ENCODE measurements at regions not wholly inside any gene's neighbourhood (a gene's known extent, or its start where the extent isn't known, plus 50 kb on each side); places are given as distances from the start of the nearest gene placed in this dataset.

DNA sequence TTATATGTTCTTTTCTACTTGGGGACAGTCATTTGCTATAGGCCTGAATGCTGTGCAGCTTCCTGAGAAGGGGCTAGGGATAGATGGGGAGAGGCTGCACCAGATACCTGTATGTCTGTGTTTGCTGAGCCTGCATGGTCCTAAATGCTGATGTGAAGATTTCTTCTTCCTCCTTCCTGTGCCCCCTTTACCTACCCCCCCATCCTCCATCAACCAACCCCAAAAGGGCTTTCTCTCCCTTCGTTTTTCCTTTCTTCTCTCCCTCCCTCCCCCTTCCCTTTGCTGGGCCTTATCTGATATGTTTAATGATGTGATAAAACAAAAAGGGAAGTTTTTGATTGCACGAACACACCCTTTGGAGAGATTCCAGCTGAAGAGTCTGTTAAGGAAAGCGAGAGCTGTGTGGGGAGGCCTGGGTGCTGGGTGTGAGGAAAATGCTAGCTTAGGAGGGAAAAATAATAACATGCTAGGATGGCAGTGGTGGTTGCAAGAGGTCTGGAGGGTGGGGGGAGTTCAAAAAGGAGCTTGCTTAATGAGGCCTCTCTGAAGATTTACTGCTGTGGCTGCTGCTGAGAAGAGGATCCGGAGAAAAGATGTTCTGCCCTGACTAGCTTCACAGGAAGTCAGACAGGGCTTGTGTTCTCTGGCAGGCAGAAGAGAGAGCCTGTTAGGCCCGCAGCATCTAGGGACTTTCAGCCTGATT, 101.8 kb downstream of the SAMD9 start:
- no peak for DNase-seq (ENCODE audit: low spot score)

DNA sequence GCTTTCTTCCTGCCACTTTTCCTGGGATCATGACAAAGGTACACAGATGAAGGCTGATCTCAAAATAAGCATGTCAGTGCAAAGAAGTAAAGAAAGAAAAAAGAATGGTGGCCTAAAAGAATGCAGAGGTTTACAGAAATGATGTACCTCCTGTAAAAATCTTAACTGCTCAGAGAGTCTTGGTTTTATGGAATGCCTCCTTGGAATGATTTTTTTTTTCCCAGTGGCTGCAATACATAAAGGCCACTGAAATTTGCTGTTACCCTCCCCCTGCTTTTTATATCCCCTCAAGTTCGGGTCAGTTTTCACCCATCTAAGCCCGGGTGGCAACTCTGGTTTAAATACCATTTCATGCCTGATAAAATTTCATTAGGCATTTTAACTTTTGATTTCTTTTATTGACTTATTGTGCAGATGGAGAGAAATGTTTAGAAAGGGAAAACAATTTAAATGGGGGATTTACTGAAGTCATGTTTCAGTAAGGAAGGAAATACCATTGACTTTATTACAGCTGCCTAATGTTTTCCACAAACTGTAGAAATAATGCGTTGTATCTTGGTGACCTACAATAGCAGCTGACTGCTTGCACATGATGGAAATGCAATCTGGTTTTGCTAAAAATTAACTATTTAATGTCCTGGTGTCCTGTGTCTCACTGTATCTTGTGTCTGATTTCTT, 102.5 kb downstream of the SAMD9 start:
- DNase-seq (ENCODE audit: low spot score): no peak

DNA sequence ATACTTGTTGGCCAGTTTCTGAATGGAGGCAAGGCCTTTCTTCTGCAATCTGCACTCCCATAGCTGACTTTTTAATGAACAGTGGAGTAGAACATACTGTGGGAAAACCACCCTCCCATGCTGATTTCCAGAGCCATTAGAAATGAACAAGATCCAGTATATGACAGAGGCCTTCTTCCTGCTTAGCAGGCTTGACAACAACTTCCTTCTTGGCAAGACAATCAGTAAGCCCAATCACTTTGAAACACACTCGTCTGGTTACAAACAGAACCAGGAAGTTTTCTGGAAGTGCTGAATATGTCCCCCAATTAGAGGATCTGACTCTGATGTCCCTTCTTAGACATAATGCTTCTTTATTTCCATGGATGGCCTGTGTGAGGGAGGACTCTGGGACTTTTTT, 103.4 kb downstream of the SAMD9 start:
- DNase-seq (ENCODE audit: low spot score): no peak

DNA sequence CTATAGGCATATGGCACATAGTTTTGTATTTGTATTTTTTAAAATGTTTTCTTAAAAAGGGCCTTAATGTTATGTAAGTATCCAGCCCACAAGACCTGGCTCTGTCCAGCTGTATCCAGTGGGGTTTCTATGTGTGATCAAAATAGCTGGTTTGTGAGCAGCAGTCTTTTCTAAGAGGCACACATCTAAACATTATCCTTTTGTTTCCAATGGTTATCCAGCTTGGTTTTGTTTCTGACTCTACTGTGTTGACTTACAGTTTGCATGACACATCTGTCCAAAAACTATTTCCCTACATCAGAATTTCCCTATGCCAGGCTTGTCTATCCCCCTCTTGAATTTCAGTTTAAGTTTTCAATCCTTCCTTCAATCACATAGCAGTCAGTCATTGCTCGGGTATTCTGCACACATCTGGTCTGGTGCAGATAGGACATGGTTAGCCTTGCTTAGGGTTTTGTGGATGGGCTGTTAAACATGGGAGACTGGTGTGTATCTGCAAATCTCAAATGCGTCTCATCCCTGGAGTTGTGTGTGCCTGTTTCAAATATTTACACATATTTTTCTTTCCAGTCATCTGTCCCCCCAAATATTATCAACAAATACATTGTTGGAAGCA, 104.2 kb downstream of the SAMD9 start:
- DNase-seq (ENCODE audit: low spot score): no peak

DNA sequence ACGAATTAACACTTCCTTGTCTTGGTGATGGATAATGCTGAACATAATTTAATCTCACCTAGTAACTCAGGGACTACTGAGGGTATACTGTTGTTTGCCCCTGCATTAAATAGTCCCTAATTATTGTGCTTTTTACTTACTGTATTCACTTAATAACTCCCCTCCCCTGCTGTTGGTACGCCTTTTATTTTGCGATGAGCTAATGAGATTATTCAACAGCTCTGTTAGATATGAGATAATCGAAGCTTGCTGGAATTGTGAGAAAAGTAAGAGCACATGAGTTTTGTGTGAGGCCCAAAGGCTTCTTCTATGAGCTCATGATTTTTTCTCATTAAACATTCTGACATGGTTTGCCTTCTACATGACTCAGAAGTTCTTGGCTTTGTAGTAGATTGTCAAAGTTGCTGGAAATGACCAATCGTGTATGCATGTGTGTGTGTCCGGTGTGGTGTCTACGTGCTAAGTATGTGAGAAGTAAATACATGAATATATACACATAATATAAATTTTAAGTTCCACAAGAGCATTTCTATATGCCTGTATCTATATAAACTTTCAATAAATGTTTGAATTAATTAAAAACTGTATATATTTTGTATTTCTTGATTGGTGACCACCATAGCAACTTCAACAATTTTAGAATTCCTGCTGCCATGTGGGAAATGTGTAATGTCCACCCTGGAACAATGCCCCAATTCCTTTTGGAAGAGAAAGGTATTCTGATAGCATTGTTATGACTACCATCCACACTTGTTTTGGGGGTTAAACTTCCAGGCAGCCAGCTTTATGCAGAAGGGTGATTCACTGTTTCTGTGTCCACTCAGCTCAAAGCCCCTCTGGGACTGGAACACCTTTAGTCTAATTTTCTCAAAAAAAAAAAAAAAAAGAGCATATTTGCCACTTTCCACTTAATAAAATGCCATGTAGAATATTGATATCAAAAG, 106.2 kb downstream of the SAMD9 start:
- DNase-seq (ENCODE audit: low spot score): no peak

DNA sequence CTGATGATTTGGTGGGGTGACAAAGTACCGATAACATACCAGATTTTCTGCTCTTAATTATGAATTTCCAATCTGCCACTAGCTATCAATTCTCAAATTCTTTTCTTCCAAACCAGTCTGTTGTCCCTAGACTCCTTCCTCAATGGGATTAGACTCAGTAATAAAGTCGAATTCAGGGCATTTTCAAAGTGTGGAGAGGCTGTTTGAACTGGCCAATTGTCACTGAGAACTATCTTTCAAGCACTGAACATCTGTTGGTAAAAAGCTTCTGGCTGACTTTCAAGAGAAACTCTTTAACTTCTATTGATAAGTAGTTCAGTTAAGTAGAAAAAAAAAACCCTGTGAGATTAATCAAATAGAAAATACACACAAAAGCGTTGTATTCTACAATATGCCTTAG, 108.9 kb downstream of the SAMD9 start:
- no peak for DNase-seq (ENCODE audit: low spot score)

DNA sequence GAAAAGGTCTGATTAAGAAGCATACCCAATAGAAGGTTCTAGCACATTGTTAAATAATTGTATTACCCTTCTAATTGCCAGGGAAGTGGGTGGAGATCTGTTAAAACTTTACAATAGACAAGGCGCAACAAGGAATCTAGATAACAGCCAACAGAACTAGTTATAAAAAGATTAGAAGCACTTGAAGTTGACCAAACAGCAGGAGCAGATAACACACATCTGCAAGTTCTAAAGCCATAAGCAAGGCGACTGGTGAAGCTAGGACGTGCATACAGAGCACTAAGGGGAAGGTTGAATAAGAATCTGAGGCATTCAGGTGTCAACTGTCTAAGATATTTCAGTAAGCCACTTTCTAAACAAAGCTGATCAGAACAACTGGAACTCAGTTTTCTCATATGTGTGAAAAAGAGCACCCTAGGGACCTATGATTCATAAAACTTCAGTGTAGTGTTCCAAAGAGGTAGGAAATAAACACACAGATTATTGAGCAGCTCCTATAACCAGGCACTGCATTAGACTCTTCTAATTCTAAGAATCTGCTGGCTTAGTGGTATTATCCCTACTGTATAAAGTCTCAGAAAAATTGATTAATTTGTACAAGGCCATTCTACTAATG, 111.2 kb downstream of the SAMD9 start:
- no peak for DNase-seq (ENCODE audit: low spot score)

DNA sequence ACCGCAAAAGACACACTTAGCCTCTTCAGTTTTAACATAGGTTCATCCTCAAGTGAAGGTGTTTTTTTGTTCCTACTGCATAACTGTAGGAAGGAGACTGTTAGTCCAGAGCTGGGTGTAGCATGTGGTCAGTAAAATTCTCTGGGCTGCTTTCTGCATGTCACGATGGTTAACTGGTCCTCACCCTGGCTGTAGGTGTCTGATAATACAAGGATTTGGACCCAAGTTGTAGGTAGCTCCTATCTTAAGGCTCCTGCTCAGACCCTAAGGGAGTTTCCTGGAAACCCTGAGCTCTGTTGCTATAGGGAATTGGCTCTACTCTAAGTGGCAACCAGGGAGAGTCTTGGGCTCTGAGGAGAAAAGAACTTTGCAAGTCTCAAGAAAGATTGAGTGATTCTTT, 112.9 kb downstream of the SAMD9 start:
- no peak for DNase-seq (ENCODE audit: low spot score)

DNA sequence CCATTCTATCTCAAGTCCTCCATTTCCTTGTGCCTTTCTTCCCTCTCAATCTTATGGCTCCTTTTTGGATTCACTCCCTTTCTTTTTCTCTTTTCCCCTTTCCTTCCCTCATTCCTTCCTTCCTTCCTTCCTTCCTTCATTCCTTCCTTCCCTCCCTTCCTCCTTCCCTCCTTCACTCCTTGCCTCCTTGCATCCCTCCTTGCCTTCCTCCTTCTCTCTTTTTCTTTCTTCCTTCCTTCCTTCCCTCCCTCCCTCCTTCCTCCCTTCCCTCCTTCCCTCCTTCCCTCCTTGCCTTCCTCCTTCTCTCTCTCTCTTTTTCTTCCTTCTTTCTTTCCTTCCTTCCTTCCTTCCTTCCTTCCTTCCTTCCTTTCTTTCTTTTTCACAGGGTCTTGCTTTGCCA, 120.1 kb downstream of the SAMD9 start:
- no peak for DNase-seq (ENCODE audit: low spot score)

DNA sequence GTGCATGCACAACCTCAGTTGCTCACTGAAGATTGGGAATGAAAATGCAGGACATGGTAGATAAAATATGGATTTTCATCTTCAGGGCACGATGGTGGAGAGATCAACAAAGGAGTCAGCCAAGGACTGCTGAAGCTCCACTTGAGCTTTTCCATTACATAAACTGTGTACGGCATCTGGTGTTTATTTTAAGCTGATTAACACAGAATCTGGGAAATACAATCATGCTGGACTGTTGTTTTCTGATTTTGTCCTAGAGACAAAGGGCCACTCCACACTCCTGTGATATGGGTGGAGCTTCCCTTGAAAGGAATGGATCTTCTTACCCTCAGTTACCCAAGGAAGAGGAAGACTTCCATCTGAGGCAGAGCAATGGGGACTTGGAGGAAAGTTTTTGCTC, 120.6 kb downstream of the SAMD9 start:
- DNase-seq (ENCODE audit: low spot score): no peak

DNA sequence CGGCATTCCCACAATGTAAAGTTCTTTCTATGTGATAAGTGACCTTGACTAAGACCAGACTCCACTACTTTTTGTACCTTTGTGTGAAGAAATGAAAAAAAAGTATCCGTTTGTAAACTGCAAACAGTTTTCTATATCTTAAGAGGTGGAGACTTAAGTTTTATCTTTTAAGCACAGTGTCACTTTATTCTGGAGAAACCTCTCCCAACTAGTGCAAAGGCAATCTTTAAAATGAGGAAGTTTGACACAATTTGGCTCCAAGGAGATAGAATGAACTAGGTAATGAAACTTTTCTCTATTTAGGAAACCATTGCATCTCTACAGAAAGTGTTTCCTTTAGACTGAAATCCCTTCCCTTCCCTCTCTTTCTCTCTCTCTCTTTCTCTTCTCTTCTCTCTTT, 122.9 kb downstream of the SAMD9 start:
- no peak for DNase-seq (ENCODE audit: low spot score)

DNA sequence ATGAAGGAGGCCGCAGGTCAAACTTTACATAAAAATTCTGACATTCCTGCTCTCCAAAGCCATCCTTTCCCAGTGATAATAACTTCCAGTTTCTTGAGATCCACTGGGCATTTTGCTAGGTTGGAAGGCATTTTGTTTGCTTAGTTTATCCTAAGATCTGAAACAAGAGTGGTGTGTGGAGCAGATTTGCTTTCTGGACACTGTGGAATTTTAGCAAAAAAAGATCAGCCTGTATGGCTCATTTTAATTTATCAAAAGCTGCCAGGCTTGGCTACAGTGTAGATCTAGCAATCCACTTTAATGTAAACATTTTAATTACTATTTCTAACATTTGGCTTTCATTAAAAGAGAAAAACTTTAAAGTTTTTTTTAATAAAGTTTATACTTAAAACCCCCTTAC, 124.8 kb downstream of the SAMD9 start:
- DNase-seq (ENCODE audit: low spot score): no peak

DNA sequence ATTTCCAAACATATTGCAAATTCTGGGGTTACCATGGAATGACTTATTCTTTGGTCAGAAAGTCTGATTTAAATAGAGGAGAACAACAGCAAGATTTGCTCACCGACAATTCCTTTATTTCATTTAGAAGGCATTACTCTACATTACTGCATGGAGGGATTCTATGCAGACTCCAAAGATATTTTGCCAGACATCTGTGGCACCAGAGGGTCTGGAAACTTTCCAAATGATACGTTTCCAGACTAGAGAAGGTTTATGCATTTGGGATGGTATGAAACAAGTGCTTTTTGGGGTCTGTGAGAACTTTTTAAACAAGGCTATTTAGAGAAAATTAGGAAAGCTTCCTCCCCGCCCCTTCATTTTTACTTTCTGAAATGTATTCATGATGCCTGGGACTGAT, 125.3 kb downstream of the SAMD9 start:
- no peak for DNase-seq (ENCODE audit: low spot score)

DNA sequence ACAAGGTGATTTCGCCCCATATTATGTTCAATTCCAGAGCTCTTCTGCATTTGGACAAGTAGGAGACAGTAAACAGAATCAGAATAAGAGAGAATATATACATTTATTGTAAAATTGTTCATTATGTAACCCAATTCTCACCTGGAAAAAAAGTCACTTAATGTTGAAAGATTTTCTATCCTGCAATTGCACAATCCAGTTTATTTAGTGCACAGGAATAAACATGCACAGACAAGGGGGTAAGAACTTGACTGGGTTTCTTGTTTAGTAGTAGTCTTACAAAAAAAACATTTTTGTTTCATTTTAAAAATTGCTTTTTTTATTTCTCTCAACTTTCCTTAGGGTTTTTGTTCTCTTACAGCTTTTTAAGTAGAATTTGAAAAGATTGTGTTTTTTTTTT, 126.6 kb downstream of the SAMD9 start:
- no peak for DNase-seq (ENCODE audit: low spot score)

DNA sequence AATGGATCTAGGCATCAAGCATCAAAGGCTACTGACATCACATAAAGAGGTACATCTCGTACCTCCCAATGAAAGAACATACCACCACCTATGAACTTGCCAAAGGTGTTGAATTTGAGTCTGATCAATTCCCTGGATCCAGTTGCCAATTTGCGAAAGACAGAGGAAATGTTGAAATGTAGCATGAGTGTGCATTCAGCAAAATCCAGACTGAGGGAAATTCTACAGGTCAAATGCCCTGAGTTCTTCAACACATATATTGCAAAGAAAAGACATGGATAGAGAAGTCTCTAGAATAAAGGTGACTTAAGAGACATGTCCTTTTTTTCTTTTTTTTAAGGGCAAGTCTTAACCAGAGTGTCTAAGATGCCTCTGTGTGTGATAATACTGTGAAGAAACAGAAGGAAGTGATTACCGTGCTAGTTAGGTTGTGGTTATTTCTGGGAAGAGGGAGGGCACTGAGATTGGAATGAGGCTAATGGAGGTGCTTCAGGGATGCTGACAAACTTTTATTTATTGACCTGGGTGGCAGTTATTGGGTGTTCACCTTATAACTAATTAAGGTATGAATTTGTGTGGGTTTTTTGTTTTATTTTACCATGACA, 128.7 kb downstream of the SAMD9 start:
- DNase-seq (ENCODE audit: low spot score): no peak

DNA sequence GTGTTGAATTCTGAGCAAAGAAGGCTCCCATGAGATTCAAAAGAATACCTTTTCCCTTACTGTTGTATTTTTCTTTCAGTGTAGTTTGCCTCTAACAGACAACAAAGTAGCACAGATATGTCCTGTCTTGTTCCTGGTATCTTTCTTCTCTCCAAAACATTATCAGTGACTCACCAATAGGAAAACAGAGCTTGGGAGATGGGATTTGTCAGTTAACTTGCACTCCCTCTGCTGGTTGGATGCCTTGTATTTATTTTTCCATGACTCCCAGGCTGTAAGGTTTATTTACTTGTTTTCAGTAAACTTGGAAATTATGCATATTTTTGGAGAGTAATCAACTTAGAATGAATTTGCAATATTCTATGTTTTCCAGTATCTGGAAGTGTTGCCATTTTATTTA, 129.7 kb downstream of the SAMD9 start:
- DNase-seq (ENCODE audit: low spot score): no peak

DNA sequence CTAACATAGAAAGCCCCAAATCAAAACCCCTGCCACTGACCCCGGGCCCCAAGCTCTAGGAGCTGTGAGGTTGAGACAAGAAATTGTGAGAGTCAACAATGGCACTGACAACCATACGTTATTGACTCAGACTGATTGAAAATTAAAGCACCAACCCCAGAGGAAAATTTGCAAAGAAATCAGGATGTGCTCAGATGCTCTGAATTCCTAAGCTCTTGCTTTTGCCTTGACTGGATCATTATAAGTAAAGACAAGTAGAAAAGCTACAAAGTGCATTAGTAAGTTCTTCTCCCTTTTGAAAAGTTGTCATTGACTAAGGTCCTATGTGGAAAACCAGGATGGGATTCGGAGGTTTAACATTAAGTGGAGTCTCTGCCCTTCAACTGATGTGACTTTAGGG, 130.2 kb downstream of the SAMD9 start:
- no peak for DNase-seq (ENCODE audit: low spot score)

DNA sequence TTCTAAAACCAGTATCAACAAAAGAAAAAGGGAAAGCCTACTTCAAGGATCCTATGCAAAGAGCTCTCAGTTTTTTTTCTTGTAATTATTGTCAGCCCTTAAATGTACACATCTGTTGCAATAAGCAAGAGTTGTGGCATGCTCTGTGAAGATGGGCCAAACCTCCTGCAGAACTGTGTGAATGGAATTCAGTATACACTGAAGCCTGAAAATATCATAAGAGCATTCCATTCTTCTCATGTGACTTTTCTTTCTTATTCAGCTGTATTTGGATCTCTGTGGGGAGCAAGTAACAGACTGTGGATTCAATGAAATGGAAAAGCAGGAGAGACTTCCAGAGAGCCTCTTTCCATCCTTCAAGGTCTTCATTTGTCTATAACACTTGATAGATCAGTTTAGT, 130.7 kb downstream of the SAMD9 start:
- DNase-seq (ENCODE audit: low spot score): no peak

DNA sequence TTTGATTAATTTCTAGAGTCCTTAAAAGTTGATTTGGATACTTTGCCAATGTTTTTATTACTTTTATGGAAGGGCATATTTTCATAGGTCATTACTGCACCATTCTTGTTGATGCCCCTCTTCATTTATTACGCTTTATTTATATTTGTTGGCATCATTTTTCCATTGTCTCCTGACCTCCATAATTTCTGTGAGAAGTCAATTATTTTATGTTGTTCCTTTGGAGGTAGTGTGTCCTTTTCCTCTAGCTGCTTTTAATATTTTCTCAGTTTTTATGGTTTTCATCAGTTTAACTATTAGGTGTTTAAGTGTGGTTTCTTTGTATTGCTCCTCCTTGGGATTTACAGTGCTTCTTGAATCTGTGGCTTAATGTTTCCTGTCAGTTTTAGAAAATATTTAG, 134.9 kb downstream of the SAMD9 start:
- DNase-seq (ENCODE audit: low spot score): no peak

DNA sequence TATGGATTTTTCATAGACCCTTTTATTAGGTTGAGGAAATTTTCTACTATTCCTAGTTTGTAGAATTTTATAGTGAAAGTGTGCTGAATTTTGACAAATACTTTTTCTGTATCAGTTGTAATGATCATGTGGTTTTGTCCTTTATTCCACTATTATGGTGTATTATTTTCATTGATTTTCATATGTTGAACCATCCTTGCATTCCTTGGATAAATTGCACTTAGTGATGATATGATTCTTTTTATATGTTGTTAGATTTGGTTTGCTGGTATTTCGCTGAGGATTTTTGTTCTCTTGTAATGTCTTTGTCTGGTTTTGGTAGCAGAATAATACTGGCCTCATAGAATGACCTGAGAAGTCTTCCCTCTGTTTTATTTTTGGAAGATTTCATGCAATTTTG, 140.6 kb upstream of the CDK6 start:
- DNase-seq (ENCODE audit: low spot score): no peak

DNA sequence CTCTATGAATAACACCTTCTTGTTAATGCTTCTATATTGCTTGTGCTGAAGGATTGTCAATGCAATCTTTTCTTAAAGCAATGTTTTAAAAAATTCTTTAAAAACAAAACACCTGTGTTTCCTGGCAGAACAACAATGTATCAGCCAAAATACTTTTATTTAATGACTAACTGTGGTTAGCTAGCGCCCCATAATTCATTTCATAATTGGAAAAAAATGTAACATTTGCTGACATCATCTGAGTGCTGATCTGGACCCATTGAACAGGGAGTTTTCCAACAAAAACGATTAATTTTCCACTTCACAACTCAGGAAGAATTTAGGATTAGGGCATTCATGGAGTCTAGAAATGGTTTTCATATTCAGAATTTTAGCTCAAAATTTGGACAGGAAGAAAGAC, 137.6 kb upstream of the CDK6 start:
- no peak for DNase-seq (ENCODE audit: low spot score)

All from mesenteric fat pad (tissue), 1 donor.